ENCODE measurements at regions not wholly inside any gene's neighbourhood (a gene's known extent, or its start where the extent isn't known, plus 50 kb on each side); places are given as distances from the start of the nearest gene placed in this dataset.
"Not testable (repeated sequence)": the region's sequence is repeated elsewhere in the genome, so short reads cannot be mapped to it uniquely, and the experiment has no call there.

GRCh38 chr2:175709248-175709647 lies 292.8 kb downstream of the LNPK start:
- H3K4me3 ChIP-seq (ENCODE audit: low read depth in 1 of 2, low read length in 2 of 2): no peak overlapping the region
- no peak overlapping the region for H3K9ac ChIP-seq (ENCODE audit: low read depth in 1 of 2, low read length in 2 of 2)
- H3K27ac ChIP-seq (ENCODE audit: low read depth, low read length): no peak overlapping the region
- H3K36me3 ChIP-seq (ENCODE audit: control insufficient read depth in 1 of 2, insufficient read depth in 2 of 2, low read length in 2 of 2): no peaks in the 10 kb centered on the region
- no peaks in the 10 kb centered on the region for H3K4me1 ChIP-seq (ENCODE audit: control insufficient read depth in 1 of 2, insufficient read depth in 2 of 2, low read length in 2 of 2)
- H3K9me3 ChIP-seq (ENCODE audit: control insufficient read depth in 1 of 2, low read length in 2 of 2): no peaks in the 10 kb centered on the region
- peaks cover 0 to 4% of the 10 kb centered on the region in 2 donors for H3K27me3 ChIP-seq (ENCODE audit: control insufficient read depth in 1 of 2, insufficient read depth in 2 of 2, low read length in 2 of 2)

GRCh38 chr2:175707322-175707721 lies 294.7 kb downstream of the LNPK start:
- H3K9me3 ChIP-seq (ENCODE audit: control insufficient read depth in 1 of 2, low read length in 2 of 2): no peaks in the 10 kb centered on the region
- peaks cover 0 to 4% of the 10 kb centered on the region in 2 donors for H3K27me3 ChIP-seq (ENCODE audit: control insufficient read depth in 1 of 2, insufficient read depth in 2 of 2, low read length in 2 of 2)
- no peak overlapping the region for H3K4me3 ChIP-seq (ENCODE audit: low read depth in 1 of 2, low read length in 2 of 2)
- no peak overlapping the region for H3K27ac ChIP-seq (ENCODE audit: low read depth, low read length)
- H3K4me1 ChIP-seq (ENCODE audit: control insufficient read depth in 1 of 2, insufficient read depth in 2 of 2, low read length in 2 of 2): no peaks in the 10 kb centered on the region
- H3K9ac ChIP-seq (ENCODE audit: low read depth in 1 of 2, low read length in 2 of 2): no peak overlapping the region
- H3K36me3 ChIP-seq (ENCODE audit: control insufficient read depth in 1 of 2, insufficient read depth in 2 of 2, low read length in 2 of 2): no peaks in the 10 kb centered on the region

GRCh38 chr2:175704568-175704967 lies 297.5 kb downstream of the LNPK start:
- not testable (repeated sequence) for H3K27me3 ChIP-seq (ENCODE audit: control insufficient read depth in 1 of 2, insufficient read depth in 2 of 2, low read length in 2 of 2); H3K27ac ChIP-seq (ENCODE audit: low read depth, low read length); H3K4me1 ChIP-seq (ENCODE audit: control insufficient read depth in 1 of 2, insufficient read depth in 2 of 2, low read length in 2 of 2); H3K4me3 ChIP-seq (ENCODE audit: low read depth in 1 of 2, low read length in 2 of 2); H3K9ac ChIP-seq (ENCODE audit: low read depth in 1 of 2, low read length in 2 of 2); H3K36me3 ChIP-seq (ENCODE audit: control insufficient read depth in 1 of 2, insufficient read depth in 2 of 2, low read length in 2 of 2); H3K9me3 ChIP-seq (ENCODE audit: control insufficient read depth in 1 of 2, low read length in 2 of 2)

- Histone ChIP-seq H3K27ac (ENCODE audit: low read depth, low read length) (no peak overlapping the region), H3K4me1 (ENCODE audit: control insufficient read depth in 1 of 2, insufficient read depth in 2 of 2, low read length in 2 of 2) (no peaks in the 10 kb centered on the region), H3K4me3 (ENCODE audit: low read depth in 1 of 2, low read length in 2 of 2) (no peak overlapping the region), H3K27me3 (ENCODE audit: control insufficient read depth in 1 of 2, insufficient read depth in 2 of 2, low read length in 2 of 2) (peaks cover 0 to 5% of the 10 kb centered on the region in 2 donors), H3K36me3 (ENCODE audit: control insufficient read depth in 1 of 2, insufficient read depth in 2 of 2, low read length in 2 of 2) (no peaks in the 10 kb centered on the region), H3K9ac (ENCODE audit: low read depth in 1 of 2, low read length in 2 of 2) (no peak overlapping the region), H3K9me3 (ENCODE audit: control insufficient read depth in 1 of 2, low read length in 2 of 2) (no peaks in the 10 kb centered on the region)
These were observed 304.0 kb downstream of the LNPK start for GRCh38 chr2:175698061-175698460.

- Histone ChIP-seq H3K27ac (ENCODE audit: low read depth, low read length) (no peak overlapping the region), H3K4me3 (ENCODE audit: low read depth in 1 of 2, low read length in 2 of 2) (no peak overlapping the region), H3K4me1 (ENCODE audit: control insufficient read depth in 1 of 2, insufficient read depth in 2 of 2, low read length in 2 of 2) (no peaks in the 10 kb centered on the region), H3K9ac (ENCODE audit: low read depth in 1 of 2, low read length in 2 of 2) (no peak overlapping the region), H3K36me3 (ENCODE audit: control insufficient read depth in 1 of 2, insufficient read depth in 2 of 2, low read length in 2 of 2) (no peaks in the 10 kb centered on the region), H3K9me3 (ENCODE audit: control insufficient read depth in 1 of 2, low read length in 2 of 2) (no peaks in the 10 kb centered on the region), H3K27me3 (ENCODE audit: control insufficient read depth in 1 of 2, insufficient read depth in 2 of 2, low read length in 2 of 2) (peaks cover 3 to 14% of the 10 kb centered on the region in 2 donors)
These were observed 311.8 kb downstream of the LNPK start for GRCh38 chr2:175690113-175690837.

GRCh38 chr2:175688243-175688642 lies 313.8 kb downstream of the LNPK start:
- Histone ChIP-seq H3K27ac (ENCODE audit: low read depth, low read length) (no peak overlapping the region), H3K4me1 (ENCODE audit: control insufficient read depth in 1 of 2, insufficient read depth in 2 of 2, low read length in 2 of 2) (no peaks in the 10 kb centered on the region), H3K36me3 (ENCODE audit: control insufficient read depth in 1 of 2, insufficient read depth in 2 of 2, low read length in 2 of 2) (no peaks in the 10 kb centered on the region), H3K9me3 (ENCODE audit: control insufficient read depth in 1 of 2, low read length in 2 of 2) (no peaks in the 10 kb centered on the region), H3K4me3 (ENCODE audit: low read depth in 1 of 2, low read length in 2 of 2) (no peak overlapping the region), H3K9ac (ENCODE audit: low read depth in 1 of 2, low read length in 2 of 2) (no peak overlapping the region), H3K27me3 (ENCODE audit: control insufficient read depth in 1 of 2, insufficient read depth in 2 of 2, low read length in 2 of 2) (peaks cover 3 to 9% of the 10 kb centered on the region in 2 donors)

GRCh38 chr2:175687465-175687864 lies 314.6 kb downstream of the LNPK start:
- no peaks in the 10 kb centered on the region for H3K4me1 ChIP-seq (ENCODE audit: control insufficient read depth in 1 of 2, insufficient read depth in 2 of 2, low read length in 2 of 2)
- H3K36me3 ChIP-seq (ENCODE audit: control insufficient read depth in 1 of 2, insufficient read depth in 2 of 2, low read length in 2 of 2): no peaks in the 10 kb centered on the region
- no peak overlapping the region for H3K4me3 ChIP-seq (ENCODE audit: low read depth in 1 of 2, low read length in 2 of 2)
- H3K27me3 ChIP-seq (ENCODE audit: control insufficient read depth in 1 of 2, insufficient read depth in 2 of 2, low read length in 2 of 2): peaks cover 3 to 9% of the 10 kb centered on the region in 2 donors
- no peak overlapping the region for H3K27ac ChIP-seq (ENCODE audit: low read depth, low read length)
- H3K9me3 ChIP-seq (ENCODE audit: control insufficient read depth in 1 of 2, low read length in 2 of 2): no peaks in the 10 kb centered on the region
- no peak overlapping the region for H3K9ac ChIP-seq (ENCODE audit: low read depth in 1 of 2, low read length in 2 of 2)

- no peak overlapping the region for H3K4me3 ChIP-seq (ENCODE audit: low read depth in 1 of 2, low read length in 2 of 2)
- no peaks in the 10 kb centered on the region for H3K4me1 ChIP-seq (ENCODE audit: control insufficient read depth in 1 of 2, insufficient read depth in 2 of 2, low read length in 2 of 2)
- H3K9me3 ChIP-seq (ENCODE audit: control insufficient read depth in 1 of 2, low read length in 2 of 2): no peaks in the 10 kb centered on the region
- H3K36me3 ChIP-seq (ENCODE audit: control insufficient read depth in 1 of 2, insufficient read depth in 2 of 2, low read length in 2 of 2): no peaks in the 10 kb centered on the region
- no peak overlapping the region for H3K9ac ChIP-seq (ENCODE audit: low read depth in 1 of 2, low read length in 2 of 2)
- peaks cover 3 to 7% of the 10 kb centered on the region in 2 donors for H3K27me3 ChIP-seq (ENCODE audit: control insufficient read depth in 1 of 2, insufficient read depth in 2 of 2, low read length in 2 of 2)
- no peak overlapping the region for H3K27ac ChIP-seq (ENCODE audit: low read depth, low read length)
These were observed 316.1 kb downstream of the LNPK start for GRCh38 chr2:175686002-175686401.

- H3K4me1 ChIP-seq (ENCODE audit: control insufficient read depth in 1 of 2, insufficient read depth in 2 of 2, low read length in 2 of 2): no peaks in the 10 kb centered on the region
- no peak overlapping the region for H3K27ac ChIP-seq (ENCODE audit: low read depth, low read length)
- no peaks in the 10 kb centered on the region for H3K9me3 ChIP-seq (ENCODE audit: control insufficient read depth in 1 of 2, low read length in 2 of 2)
- no peak overlapping the region for H3K9ac ChIP-seq (ENCODE audit: low read depth in 1 of 2, low read length in 2 of 2)
- H3K4me3 ChIP-seq (ENCODE audit: low read depth in 1 of 2, low read length in 2 of 2): no peak overlapping the region
- H3K27me3 ChIP-seq (ENCODE audit: control insufficient read depth in 1 of 2, insufficient read depth in 2 of 2, low read length in 2 of 2): peaks cover 0 to 3% of the 10 kb centered on the region in 2 donors
- no peaks in the 10 kb centered on the region for H3K36me3 ChIP-seq (ENCODE audit: control insufficient read depth in 1 of 2, insufficient read depth in 2 of 2, low read length in 2 of 2)
These were observed 317.6 kb downstream of the LNPK start for GRCh38 chr2:175684466-175684865.

- no peaks in the 10 kb centered on the region for H3K9me3 ChIP-seq (ENCODE audit: control insufficient read depth in 1 of 2, low read length in 2 of 2)
These were observed 322.3 kb downstream of the LNPK start for GRCh38 chr2:175679728-175680127.

More at GRCh38 chr2:175679728-175680127, 322.3 kb downstream of the LNPK start:
- H3K9ac ChIP-seq (ENCODE audit: low read depth in 1 of 2, low read length in 2 of 2): no peak overlapping the region
- no peak overlapping the region for H3K4me3 ChIP-seq (ENCODE audit: low read depth in 1 of 2, low read length in 2 of 2)
- no peaks in the 10 kb centered on the region for H3K4me1 ChIP-seq (ENCODE audit: control insufficient read depth in 1 of 2, insufficient read depth in 2 of 2, low read length in 2 of 2)
- H3K27ac ChIP-seq (ENCODE audit: low read depth, low read length): no peak overlapping the region
- H3K36me3 ChIP-seq (ENCODE audit: control insufficient read depth in 1 of 2, insufficient read depth in 2 of 2, low read length in 2 of 2): no peaks in the 10 kb centered on the region
- H3K27me3 ChIP-seq (ENCODE audit: control insufficient read depth in 1 of 2, insufficient read depth in 2 of 2, low read length in 2 of 2): no peaks in the 10 kb centered on the region
